ENCODE measurements at regions not wholly inside any gene's neighbourhood (a gene's known extent, or its start where the extent isn't known, plus 50 kb on each side); places are given as distances from the start of the nearest gene placed in this dataset.

DNA sequence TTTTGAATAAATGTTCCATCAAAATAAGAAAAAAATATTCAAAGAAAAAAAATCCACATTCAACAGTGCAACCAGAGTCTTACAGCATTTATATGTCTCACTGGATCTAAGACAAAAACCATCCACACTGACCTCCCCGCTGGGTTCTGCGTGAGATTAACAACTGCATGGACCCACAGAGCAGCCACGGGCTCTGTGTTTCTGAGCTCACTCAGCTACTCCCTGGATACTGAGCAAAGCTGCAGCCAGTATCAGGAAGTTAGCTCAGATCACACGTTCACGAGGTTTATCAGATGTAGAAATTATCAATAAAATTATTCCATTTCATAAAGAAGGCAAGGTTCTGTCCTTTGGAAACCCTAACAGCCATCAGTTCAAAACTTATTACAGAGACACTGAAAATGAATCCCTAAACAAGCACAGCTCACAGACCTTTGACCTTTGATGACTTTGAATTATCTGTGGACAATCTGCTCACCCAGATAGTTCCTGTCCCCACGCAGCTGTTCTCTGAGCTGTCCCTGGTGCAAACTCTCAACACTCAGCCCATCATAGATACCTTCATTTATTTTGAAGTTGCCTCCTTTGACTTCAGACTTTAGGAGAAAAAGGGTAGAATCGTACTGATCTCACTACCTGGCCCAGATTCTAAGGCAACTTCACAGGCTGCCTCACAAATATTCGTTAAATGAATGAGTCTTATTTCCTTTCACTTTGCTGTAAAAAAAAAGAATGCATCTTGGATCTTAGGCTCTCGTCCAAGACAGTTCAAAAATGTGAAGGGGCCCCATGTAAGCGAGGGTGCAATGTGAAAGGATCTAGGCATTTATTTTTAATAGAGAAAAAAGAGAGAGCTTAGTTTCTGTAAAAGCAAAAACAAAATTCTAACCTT lies 67.7 kb upstream of the SVIL start:
- peaks cover 23 to 32% of the 10 kb centered on the region in 2 experiments for H3K4me1 Mint-ChIP-seq
- H3K4me1 ChIP-seq (ENCODE audit: insufficient read depth, low read length) = no peaks in the 10 kb centered on the region
- no peak overlapping the region for H3K4me2 ChIP-seq (ENCODE audit: insufficient read depth, insufficient read length, low read length)

More for the DNA sequence above, 67.7 kb upstream of the SVIL start:
- H4K91ac ChIP-seq (ENCODE audit: insufficient read length, low read depth, low read length) = no peak overlapping the region
- TF ChIP-seq CTCF (conservative IDR thresholded peaks at IDR 0.05) = no peak
- no peak overlapping the region for H3K9ac ChIP-seq (ENCODE audit: extremely low read depth, insufficient read length, low read length)
- no peak overlapping the region for H3K4ac ChIP-seq (ENCODE audit: low read depth, low read length)
- H3K18ac ChIP-seq (ENCODE audit: insufficient read length, low read depth, low read length) = no peak overlapping the region
- no peak overlapping the region for H2BK5ac ChIP-seq (ENCODE audit: insufficient read length, low read length)
- H3K27me3 Mint-ChIP-seq (ENCODE audit: low read depth) = no peaks in the 10 kb centered on the region
- no peak overlapping the region for H3K4me3 Mint-ChIP-seq
- no peak overlapping the region for H4K8ac ChIP-seq (replicated peaks; ENCODE audit: insufficient read length, low read depth, low read length)
- no peak overlapping the region for H3K27ac ChIP-seq (ENCODE audit: insufficient read length, low read depth, low read length)
- no peaks in the 10 kb centered on the region for H3K23me2 ChIP-seq (ENCODE audit: insufficient read length, low read depth, low read length, poor library complexity, severe bottlenecking)
- no peak overlapping the region for H4K5ac ChIP-seq (ENCODE audit: insufficient read length, low read depth, low read length)
- H3T11ph ChIP-seq (ENCODE audit: low read length) = no peak overlapping the region
- no peak overlapping the region for H2AK5ac ChIP-seq (ENCODE audit: insufficient read length, low read length)
- no peaks in the 10 kb centered on the region for H3K27me3 ChIP-seq (ENCODE audit: insufficient read depth, low read length)
- H3K14ac ChIP-seq (ENCODE audit: insufficient read depth, low read length) = no peak overlapping the region
- H3K36me3 Mint-ChIP-seq (ENCODE audit: insufficient read depth in 1 of 3, low read depth in 3 of 3) = peaks cover 0 to 5% (median 4%) of the 10 kb centered on the region in 3 experiments; a peak in 3 of 7 replicates
- H3K23ac ChIP-seq (ENCODE audit: insufficient read length, low read depth, low read length) = no peak overlapping the region
- H2BK15ac ChIP-seq (ENCODE audit: low read depth, low read length) = no peak overlapping the region
- H2AFZ ChIP-seq (ENCODE audit: low read length) = no peak overlapping the region
- WGBS (ENCODE audit: extremely low coverage, insufficient read length, low lambda C conversion rate) = no CpG with 5 or more reads among the region's 10 CpGs
- H3K9me3 Mint-ChIP-seq = peaks cover 2 to 3% of the 10 kb centered on the region in 2 experiments; a peak in 3 of 5 replicates
- no peaks in the 10 kb centered on the region for H4K20me1 ChIP-seq (ENCODE audit: control insufficient read depth, insufficient read depth, insufficient read length)
- no peak overlapping the region for H2BK12ac ChIP-seq (ENCODE audit: insufficient read length, low read depth, low read length)
- H3K56ac ChIP-seq (ENCODE audit: insufficient read length, low read depth, low read length) = no peak overlapping the region
- no peak for DNase-seq
- no peaks in the 10 kb centered on the region for H3K79me1 ChIP-seq (ENCODE audit: insufficient read depth, low read depth, low read length, poor library complexity, severe bottlenecking)
- H3K9me3 ChIP-seq (ENCODE audit: control insufficient read depth, low read depth, low read length) = no peaks in the 10 kb centered on the region
- no peaks in the 10 kb centered on the region for H3K79me2 ChIP-seq (ENCODE audit: insufficient read depth, low read length)
- no peak overlapping the region for H2BK120ac ChIP-seq (ENCODE audit: low read depth, low read length, poor library complexity, severe bottlenecking)
- no peak overlapping the region for H2BK20ac ChIP-seq (ENCODE audit: low read depth, low read length, poor library complexity, severe bottlenecking)
- H3K27ac Mint-ChIP-seq = peak overlapping the region in 2 of 3 experiments; percentile 5 to 29; a peak in 4 of 7 replicates
